ENCODE measurements at regions not wholly inside any gene's neighbourhood (a gene's known extent, or its start where the extent isn't known, plus 50 kb on each side); places are given as distances from the start of the nearest gene placed in this dataset.

DNA sequence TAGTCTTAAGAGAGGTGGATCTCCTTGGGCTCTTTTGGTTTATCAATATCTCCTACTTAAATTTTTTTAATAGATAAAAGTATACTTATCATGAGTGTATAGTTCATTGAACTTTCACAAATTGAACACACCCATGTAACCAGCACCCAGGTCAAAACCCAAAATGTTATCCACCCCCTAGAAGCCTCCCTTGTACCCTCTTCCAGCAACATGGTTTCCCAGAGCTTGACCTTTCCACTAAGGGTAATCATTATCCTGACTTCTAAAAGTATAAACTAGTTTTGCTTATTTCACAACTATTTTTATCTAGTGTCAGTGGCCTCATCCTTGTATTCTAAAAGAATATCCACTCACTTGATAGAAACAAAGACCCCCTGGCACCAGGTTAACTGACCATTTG is 106.8 kb downstream of the MDH1 start:
- TF ChIP-seq FOXA1 (IDR thresholded peaks at IDR 0.05) (no peak), L3MBTL2 (conservative IDR thresholded peaks at IDR 0.05) (no peak), SUZ12 (IDR thresholded peaks at IDR 0.05) (no peak), SP1 (IDR thresholded peaks at IDR 0.05) (no peak), ELF4 (IDR thresholded peaks at IDR 0.05) (no peak), HDGF (IDR thresholded peaks at IDR 0.05; ENCODE audit: borderline replicate concordance) (no peak), FOXM1 (IDR thresholded peaks at IDR 0.05; ENCODE audit: borderline replicate concordance) (no peak), BHLHE40 (IDR thresholded peaks at IDR 0.05; ENCODE audit: borderline replicate concordance) (no peak)
- TF ChIP-seq, protein P1, sequence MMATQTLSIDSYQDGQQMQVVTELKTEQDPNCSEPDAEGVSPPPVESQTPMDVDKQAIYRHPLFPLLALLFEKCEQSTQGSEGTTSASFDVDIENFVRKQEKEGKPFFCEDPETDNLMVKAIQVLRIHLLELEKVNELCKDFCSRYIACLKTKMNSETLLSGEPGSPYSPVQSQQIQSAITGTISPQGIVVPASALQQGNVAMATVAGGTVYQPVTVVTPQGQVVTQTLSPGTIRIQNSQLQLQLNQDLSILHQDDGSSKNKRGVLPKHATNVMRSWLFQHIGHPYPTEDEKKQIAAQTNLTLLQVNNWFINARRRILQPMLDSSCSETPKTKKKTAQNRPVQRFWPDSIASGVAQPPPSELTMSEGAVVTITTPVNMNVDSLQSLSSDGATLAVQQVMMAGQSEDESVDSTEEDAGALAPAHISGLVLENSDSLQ (IDR thresholded peaks at IDR 0.05): no peak
